ENCODE measurements at regions not wholly inside any gene's neighbourhood (a gene's known extent, or its start where the extent isn't known, plus 50 kb on each side); places are given as distances from the start of the nearest gene placed in this dataset.

- DNase-seq (ENCODE audit: low read depth, low spot score) = no peak
- CTCF ChIA-PET = no interaction called here
- Histone ChIP-seq H3K4me2 (ENCODE audit: insufficient read depth, low read length) (no peak overlapping the region), H3K9ac (replicated peaks; ENCODE audit: extremely low read depth, insufficient read depth, low read length) (no peak overlapping the region), H3K27me3 (ENCODE audit: control insufficient read depth in 2 of 2, insufficient read depth in 2 of 2, low read length in 2 of 2) (no peaks in the 10 kb centered on the region), H3K36me3 (ENCODE audit: control insufficient read depth in 2 of 2, extremely low read depth in 1 of 2, insufficient read depth in 2 of 2, low read length in 2 of 2) (no peaks in the 10 kb centered on the region), H3K9me3 (replicated peaks; ENCODE audit: control insufficient read depth, insufficient read depth, low read length) (no peaks in the 10 kb centered on the region), H4K20me1 (replicated peaks; ENCODE audit: control insufficient read depth, extremely low read depth, insufficient read depth, low read length) (no peaks in the 10 kb centered on the region), H2AFZ (ENCODE audit: low read depth, low read length) (no peak overlapping the region), H3K79me2 (ENCODE audit: control insufficient read depth, insufficient read depth, low read length) (no peaks in the 10 kb centered on the region), H3K4me3 (replicated peaks in 1 of 3; ENCODE audit: insufficient read depth in 1 of 3, low read depth in 1 of 3, low read length in 3 of 3) (no peak overlapping the region), H3K27ac (ENCODE audit: insufficient read depth, low read depth, low read length) (no peak overlapping the region), H3K9me1 (replicated peaks; ENCODE audit: control insufficient read depth, extremely low read depth, insufficient read depth, low read length) (no peaks in the 10 kb centered on the region), H3K4me1 (ENCODE audit: control insufficient read depth, extremely low read depth, insufficient read depth, low read length) (no peaks in the 10 kb centered on the region)
- dilution Hi-C loops (cut with MboI; ENCODE audit: extremely low pct_ligation_motif_present, low sequenced_read_pairs) = no loop called here
- no peak for FAIRE-seq
- BruUV-seq (replicated peaks) = no TSS peak
- intact Hi-C loops (cut with micrococcal nuclease) = no loop called here
- TF ChIP-seq POLR2A (IDR thresholded peaks at IDR 0.05; ENCODE audit: low read depth, low read length) (no peak), POLR2AphosphoS5 (IDR thresholded peaks at IDR 0.05; ENCODE audit: insufficient read depth, low read depth, low read length) (no peak), MAX (IDR thresholded peaks at IDR 0.05; ENCODE audit: insufficient read depth, insufficient read length) (no peak), JUN (IDR thresholded peaks at IDR 0.05; ENCODE audit: borderline replicate concordance, insufficient read depth, insufficient read length, low read depth) (no peak), MYC (IDR thresholded peaks at IDR 0.05; ENCODE audit: low read depth, low read length) (no peak), EZH2 (IDR thresholded peaks at IDR 0.05; ENCODE audit: borderline replicate concordance, low read depth, low read length, severe bottlenecking) (no peak), FOS (IDR thresholded peaks at IDR 0.05; ENCODE audit: borderline replicate concordance, insufficient read depth, low read length) (no peak), GATA2 (IDR thresholded peaks at IDR 0.05; ENCODE audit: insufficient read depth, insufficient read length, low read depth, low read length) (no peak), CTCF (IDR thresholded peaks at IDR 0.05; ENCODE audit: extremely low read depth in 1 of 2, insufficient read depth in 1 of 2, low read depth in 1 of 2, low read length in 2 of 2) (no peak)
- POLR2A ChIA-PET = no interaction called here
Observed at GRCh38 chr4:96526625-96527024, 686.7 kb downstream of the PDHA2 start.
